HG02973 (cell line): ENCODE measurements at regions not wholly inside any gene's neighbourhood (a gene's known extent, or its start where the extent isn't known, plus 50 kb on each side); places are given as distances from the start of the nearest gene placed in this dataset.
"Not testable (repeated sequence)": the region's sequence is repeated elsewhere in the genome, so short reads cannot be mapped to it uniquely, and the experiment has no call there.

Experiments used
- ATAC-seq: cut with Tn5 transposase; IDR thresholded peaks from one replicate; pipeline ENCODE4 v1.9.1; 2021; ENCODE audit warnings: moderate library complexity; ENCODE audit not compliant: unreplicated experiment

DNA sequence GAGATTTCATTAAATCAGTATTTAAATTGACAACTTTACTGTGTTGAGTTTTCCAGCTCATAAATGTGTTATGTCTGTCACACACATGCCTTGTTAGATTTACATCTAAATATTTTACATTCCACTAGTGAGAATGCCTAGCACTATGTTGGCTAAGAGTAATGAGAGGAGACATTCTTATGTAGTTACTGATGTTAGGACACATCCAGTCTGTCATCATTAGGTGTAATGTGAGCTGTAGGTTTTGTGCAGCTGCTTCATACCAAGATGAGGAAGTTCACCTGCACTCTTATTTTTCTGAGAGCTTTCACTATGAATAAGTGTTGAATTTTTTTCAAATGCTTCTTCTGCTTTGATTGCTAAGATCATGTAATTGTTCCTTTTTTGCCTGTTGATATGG lies 218.0 kb upstream of the IGFBP3 start:
- ATAC-seq = no peak

DNA sequence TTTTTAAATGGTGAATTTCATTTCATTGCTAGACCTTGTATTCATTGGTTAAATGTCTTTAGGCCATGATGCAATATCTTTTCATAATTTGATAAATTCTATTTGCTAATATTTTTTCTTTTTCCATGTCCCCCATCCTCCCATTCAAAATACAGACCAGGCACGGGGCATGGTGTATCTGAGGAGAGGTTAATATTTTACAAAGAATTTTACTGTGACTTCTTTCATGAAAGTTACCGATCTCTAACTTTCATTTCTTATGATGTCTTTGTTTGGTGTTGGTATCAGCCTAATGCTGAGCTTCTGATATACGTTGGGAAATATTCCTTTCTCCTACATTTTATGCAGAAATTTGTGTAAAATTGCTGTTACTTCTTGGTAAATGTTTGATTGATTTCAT lies 216.7 kb upstream of the IGFBP3 start:
- ATAC-seq = no peak

DNA sequence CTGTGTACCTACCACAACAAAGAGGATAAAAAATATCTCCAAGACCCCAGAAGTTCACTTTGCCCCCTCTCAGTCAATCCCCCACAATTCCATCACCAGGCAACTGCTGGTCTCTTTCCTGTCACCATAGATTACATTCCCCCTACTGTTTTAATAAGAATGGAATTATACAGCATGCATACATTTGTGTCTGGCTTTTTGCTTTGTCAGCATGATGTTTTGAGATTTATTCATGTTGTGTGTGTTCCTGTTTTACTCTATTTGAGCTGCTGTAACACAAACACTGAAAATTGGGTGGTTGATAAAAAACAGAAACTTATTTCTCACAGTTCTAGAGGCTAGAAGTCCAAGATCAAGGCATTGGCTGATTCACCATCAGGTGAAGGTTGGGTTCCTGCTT lies 214.5 kb upstream of the IGFBP3 start:
- no peak for ATAC-seq

DNA sequence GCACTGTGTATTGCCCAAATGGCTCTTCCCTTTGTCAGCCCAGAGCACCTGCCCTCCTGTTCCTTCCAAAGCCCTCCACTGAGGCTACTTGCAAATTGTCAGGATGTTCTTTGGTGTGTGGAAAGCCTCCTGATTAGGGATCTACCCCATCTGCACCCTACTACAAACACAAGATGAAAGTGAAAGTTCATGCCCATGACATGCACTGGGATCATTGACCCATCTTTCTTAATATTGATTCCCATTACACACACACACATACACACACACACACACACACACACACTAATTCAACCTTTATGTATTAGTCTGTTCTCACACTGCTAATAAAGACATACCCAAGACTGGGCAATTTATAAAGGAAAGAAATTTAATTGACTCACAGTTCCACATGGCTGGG lies 213.7 kb upstream of the IGFBP3 start:
- ATAC-seq = no peak

DNA sequence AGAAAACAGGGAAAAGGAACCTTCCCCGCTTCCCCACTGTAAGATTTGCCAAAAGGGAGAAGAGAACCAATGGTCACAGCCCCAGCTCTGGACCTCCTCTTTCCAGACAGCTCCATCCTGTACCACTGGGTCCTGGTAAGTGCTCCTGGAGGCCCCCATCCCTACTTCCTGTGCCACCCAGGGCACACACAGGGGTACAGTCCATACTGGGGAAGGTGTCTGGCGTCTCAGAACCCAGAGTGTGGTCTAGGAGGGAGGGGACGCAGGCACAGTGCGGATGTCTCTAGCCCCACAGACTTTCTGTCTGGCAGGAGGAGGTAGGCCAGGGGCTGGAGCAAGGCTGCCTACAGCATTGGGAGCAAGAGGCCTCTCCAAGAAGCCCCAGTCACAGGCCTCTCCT lies 213.3 kb upstream of the IGFBP3 start:
- no peak for ATAC-seq

DNA sequence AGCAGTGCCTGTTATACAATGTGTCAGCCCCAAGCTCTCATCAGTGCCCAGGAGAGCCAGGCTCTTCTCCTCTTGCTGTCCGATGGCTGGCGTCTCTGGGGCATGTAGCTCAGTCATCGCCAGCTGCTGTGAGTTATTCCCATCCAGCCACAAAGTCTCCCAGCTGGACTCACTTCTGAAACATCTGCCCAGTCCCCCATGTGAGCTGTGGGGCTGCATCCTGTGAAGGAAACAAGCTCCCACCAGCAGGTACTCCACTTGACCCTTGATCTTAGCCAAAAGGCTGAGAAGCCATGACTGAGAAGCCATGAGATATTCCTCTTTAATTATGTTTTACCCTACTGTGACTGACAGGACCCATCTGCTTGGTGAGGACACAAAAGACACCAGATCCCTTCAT lies 212.7 kb upstream of the IGFBP3 start:
- no peak for ATAC-seq

DNA sequence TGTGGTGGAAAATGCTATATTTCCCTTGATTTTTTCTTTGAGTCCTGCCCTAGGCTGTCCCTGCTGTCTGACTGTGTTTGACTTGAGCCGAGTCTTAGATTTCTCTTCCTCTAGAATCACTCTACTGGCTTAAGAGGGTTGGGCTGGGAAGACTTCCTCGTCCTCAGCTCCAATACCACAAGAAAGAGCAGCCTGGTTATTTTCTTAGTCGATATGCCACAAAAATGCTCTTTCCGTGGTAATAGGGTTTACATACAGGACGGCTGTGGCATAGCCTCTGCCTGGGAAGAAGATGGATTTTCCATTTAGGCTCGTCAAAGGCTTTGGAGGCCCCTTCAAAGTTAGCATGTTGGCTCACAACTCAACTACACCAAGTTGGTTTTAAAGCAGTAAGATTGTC lies 212.0 kb upstream of the IGFBP3 start:
- no peak for ATAC-seq

DNA sequence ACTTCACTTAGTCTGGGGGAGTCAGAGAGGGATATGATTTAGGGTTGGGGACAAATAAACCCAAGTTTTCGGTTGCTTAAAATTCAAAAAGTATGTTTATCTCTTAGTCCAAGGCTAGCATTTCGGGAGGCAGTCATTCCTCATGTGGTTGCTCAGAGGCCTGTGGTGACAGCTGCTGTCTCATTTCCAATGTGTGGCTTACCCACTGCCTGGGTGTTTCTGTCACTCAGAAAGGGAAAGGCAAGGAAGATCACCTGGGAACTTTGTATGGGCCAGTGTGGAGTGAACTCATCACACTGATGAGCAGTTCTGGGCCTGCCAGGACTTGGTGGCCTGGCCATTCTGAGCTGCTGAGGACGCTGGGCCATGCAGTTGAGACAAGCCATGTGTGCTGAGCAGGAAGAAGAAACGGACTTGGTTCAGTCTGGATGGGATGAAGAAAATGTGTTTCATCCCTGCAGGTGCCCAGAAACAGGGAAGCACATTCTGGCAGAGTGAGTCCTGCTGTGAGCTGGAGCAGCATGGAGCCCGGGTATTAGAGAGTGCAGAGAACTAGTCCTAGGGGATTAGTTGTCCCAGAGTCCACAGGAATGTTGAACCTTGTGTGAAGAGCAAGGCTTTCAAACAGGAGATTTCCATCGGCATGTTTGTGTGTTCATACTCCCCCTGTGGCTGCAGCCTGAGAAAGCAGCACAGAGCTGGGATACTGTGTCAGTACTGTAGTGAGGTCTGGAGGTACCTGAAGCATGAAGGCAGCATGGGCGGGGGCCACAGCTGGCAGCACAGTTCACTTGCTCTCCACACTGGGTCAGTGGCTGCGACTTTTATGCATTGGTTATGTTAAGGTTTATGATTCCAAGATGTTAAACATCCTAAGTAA lies 211.1 kb upstream of the IGFBP3 start:
- ATAC-seq = no peak

DNA sequence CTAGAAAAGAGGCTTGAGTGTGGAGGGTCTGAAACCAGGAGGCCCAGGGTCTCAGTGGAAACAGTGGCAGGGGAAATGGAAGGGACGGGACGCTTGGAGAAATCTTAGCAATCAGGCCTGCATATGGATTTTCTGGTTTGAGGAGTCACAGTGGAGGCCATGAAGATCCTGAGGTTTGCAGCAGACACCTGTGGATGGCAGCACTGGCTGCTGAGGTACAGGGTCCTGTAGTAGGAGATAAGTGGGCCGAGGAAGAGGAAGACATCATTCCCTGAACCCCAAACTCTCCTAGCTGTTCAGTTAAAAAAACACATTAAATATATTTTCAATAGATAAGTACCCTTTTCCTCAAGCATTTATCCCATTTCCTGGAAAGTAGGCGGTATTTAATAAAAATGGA lies 208.8 kb upstream of the IGFBP3 start:
- ATAC-seq = no peak

DNA sequence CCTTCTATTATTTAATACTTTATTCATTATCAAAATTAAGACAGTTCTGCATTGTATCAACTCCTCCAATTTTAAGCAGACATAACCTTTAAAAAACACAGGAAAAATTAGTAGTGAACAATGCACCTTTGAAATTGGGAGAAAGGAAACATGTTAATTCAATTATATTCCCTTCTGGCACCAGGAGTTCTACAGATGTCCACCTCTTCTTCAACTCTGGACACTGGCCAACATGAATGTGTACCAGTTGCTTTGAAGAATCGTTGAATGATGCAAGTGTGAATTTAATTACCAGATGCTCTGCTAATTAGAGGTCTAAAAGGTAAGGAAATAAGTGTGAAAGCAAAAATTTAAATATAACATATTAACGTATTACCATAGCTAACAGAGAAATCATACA lies 206.7 kb upstream of the IGFBP3 start:
- no peak for ATAC-seq

DNA sequence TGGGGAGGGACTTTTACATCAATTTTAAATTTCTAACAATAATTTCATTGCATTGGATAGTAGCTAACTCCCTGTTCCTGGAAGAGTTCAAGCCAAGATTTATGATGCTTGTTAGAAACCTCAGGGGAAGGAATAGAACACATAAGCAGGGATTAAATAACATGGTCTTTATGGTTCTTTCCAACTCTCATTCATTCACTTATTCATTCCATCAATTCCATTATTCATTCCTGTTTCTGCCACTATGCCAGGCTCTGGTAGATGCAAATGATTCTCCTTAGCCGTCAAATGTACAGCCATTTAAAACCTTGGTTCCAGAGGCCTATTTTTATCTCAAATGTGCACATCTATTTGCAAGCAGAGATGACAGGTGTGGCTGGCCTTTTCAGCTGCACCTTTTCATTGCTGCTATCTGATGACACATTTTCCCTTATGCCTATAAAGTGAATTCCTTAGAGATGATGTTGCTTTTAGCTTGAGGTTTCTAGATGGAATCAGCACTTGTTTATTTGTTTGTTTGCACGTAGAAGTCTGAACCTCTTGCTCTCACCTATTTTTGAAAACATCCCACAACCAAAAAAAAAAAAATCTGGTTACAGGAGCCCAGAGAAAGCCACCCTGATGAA lies 205.7 kb upstream of the IGFBP3 start:
- ATAC-seq = no peak

DNA sequence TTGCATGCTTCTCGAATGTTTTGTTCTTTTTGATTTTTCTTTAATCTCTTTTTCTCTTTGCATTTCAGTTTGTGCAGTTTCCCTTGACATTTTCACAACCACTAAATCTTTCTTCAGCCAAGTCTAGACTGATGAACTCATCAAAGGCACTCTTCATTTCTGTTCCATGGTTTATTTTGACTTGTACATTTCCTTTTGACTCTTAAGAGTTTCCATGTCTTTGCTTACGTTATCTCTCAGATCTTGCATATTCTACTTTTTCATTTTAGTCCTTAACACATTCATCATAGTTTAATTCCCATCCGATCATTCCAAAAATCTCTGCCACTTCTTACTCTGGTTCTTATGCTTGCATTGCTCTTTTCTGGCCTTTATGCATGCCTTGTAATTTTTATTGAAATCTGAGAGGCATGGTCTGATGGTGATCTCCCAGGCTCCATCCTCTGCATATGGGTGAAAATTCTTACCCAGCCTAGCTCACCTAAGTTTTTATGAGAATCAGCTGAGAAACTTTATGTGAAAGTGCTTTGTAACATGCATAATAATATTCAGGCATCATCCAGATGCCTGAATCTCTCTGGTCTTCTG lies 202.8 kb upstream of the IGFBP3 start:
- ATAC-seq = no peak

DNA sequence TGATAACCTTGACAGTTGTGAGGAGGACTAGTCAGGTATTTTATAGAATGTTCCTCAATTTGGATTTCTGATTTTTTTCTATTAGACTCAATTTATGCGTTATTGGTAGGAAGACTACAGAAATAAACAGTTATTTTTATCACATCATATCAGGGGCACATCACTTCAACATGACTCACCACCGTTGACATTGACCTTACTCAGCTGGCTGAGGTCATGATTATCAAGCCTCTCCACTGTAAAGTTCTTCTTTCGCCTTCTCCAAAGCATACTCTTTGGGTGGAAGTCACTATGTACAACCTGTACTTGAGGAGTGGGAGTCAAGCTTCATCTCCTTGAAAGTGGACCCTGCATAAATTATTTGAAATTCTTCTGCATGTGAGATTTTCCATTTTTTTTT lies 194.3 kb upstream of the IGFBP3 start:
- no peak for ATAC-seq

DNA sequence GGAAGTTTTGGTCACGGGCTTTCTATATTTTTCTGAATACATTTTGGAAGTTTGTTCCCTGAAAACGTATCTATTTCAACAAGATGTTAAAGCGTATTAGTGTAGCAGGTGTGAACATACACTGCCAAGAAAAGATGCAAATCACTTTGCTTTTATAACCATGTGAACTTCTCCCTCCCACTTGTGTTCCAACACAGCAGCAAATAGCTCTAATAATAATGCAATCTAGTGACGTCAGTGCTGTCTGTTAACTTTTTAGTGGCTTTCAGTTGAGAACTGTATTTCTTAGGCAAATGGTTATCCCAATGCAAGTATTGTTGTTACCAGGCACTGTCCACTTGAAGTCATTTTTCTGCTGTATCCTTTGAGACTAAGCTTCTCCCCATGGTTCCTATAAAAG lies 188.4 kb upstream of the IGFBP3 start:
- ATAC-seq = no peak

DNA sequence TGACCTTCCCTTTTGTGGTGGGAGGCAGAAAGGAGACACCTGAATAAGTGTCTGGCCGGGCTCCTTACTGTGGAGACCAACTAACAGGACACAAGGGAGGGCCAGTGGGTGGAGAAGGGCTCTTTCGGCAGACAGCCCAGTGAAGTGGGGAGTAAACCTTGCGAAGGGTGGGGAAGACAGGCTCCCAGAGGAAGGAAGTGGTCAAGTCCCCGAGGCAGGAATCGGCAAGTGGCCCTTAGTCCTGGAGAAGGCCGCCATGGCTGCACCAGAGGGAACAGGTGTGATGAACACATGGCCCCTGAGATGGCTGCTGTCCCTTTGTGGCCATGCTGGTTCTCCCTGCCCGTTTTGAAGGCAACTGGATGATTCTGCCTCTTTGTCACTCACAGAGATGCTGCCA lies 187.2 kb upstream of the IGFBP3 start:
- ATAC-seq = no peak

DNA sequence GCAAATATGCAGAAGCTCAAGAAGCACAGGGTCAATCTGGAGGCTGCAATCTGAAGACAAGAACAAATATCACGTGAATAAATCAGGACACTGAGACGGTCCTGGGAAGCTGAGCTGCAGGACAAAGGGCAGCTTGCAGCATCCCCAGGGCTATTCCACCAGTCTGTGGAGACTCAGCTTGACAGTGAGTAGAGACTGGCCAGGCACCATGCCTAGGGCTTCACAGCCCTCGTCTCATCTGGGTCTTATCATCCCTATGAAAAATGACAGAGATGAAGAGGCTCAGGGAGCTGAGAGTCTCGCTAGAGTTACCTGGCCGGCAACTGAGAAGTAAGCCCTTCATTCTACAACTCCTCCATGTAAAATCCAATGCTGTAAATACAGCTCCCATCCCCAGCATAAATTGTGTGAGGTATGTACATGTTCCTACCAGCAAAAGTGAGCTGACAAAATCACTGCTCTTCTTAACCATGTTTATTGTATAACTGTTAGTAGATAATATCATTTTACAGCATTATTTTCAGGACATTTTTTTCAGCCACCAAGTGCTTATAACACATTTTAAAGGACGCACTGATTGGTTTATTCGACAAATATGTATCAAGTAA lies 186.6 kb upstream of the IGFBP3 start:
- ATAC-seq = no peak

DNA sequence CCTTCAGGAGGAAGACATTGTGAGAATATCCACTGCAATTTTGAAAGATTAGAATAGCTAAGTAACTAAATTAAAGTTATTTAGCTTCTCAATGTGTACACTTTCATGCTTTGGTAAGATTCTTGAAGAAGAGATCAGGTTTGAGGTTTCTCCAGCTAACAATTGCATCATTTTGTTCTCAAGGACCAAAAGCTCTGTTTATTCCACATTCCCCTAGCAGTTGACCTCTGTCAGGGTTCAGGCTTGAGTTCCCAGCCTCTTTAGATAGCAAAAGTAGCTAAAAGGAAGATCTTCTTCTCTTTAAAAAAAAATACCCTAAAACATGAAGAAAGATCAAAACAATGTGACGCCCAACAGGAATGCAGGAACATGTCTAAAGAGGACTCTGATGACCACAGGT lies 179.4 kb upstream of the IGFBP3 start:
- no peak for ATAC-seq

DNA sequence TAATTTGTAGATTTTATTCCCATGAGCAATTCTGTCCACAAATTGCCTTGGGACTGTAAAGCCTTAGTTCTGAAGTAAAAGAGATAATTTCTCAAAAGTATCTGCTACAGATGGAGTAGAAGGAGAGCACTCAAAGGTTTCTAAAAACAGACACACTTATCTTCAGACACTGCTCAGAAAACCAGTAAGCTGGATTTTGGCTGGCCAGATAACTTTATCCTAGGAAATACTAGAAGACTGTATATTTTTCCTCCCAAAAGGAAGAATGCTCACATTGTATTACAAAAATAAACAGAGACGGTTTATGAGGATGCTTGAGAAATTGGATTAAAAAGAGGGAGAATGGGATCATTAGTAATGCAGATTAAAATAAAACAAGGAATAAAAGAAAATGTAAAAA lies 178.0 kb upstream of the IGFBP3 start:
- ATAC-seq = no peak

DNA sequence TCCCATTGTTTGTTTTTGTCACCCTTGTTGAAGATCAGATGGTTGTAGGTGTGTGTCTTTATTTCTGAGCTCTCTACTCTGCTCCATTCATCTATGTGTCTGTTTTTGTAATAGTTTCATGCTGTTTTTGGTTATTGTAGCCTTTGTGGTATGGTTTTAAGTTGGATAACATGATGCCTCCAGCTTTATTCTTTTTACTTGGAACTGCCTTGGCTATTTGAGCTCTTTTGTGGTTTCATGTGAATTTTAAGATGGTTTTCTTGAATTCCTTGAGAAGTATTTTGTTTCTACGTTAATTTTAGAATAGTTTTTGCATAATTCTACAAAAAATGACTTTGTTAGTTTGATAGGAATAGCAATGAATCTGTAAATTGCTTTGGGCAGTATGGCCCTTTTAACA lies 170.0 kb upstream of the IGFBP3 start:
- ATAC-seq = no peak

DNA sequence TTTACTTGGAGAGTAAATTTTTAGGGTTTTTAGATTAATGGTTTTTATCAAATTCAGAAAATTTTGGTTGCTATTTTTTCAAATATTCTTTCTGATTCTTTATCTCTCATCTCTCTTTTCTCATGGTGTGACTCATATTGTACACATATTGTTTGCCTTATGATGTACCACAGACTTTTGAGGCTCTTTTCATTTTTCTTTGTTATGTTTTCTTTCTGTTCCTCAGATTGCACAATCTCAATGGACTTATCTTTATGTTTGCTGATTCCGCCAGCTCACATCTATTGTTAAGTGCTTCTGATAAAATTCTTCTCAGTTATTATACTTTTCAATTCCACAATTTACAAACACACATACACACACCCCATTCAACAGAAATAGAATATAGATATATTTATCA lies 168.2 kb upstream of the IGFBP3 start:
- ATAC-seq = no peak

DNA sequence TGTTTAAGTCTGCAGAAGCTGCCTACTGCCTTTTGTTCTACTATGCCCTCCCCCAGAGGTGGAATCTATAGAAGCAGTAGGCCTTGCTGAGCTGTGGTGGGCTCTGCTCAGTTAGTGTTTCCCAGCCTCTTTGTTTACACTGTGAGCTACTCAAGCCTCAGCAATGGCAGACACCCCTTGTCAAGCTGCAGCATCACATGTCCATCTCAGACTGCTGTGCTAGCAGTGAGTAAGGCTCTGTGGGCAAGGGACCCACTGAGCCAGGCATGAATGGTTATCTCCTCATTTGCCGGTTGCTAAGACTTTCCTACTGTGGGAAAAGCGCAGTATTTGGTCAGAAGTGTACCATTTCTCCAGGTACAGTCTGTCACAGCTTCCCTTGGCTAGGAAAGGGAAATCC lies 167.4 kb upstream of the IGFBP3 start:
- ATAC-seq = not testable (repeated sequence)

DNA sequence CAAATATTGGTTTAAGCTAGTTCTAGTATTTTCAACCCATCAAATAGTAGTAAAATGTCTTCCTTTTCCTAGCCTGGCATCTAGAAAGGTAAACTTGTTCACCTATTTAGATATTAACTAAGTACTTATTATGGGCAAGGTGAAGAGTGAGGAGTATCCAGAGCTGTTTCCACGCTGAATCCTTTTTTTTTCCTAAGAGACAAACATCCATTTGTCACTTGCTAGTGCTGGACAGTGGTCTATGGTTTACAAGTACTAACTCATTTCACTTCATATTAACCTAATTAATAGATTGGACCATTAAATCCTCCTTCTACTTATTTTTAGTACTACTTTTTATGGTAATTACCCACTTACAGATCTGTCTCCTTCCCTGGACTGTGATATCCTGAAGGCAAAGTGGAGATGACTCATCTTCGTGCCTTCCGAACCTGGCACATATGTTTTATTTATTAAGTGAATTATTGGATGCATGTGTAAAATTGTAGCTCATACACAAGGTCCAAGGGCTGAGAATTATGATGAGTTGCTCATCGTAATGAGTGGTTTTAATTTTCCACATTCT lies 159.6 kb upstream of the IGFBP3 start:
- no peak for ATAC-seq
